Liver (tissue), 3 donors: ENCODE measurements at regions not wholly inside any gene's neighbourhood (a gene's known extent, or its start where the extent isn't known, plus 50 kb on each side); places are given as distances from the start of the nearest gene placed in this dataset.

Experiments used
- FOXA1 ChIP-seq: IDR thresholded peaks from 2 replicates; pipeline ENCODE4 v1.6.1; 2016; ENCODE audit warnings: antibody characterized with exemption
- GABPA ChIP-seq, 2 donors: IDR thresholded peaks in 1 of 2; conservative IDR thresholded peaks in 1 of 2; 2 replicates each; pipeline ENCODE4 v1.6.1; 2016; ENCODE audit warnings: antibody characterized with exemption in 2 of 2, mild to moderate bottlenecking in 1 of 2, moderate library complexity in 1 of 2
- RAD21 ChIP-seq, 2 donors: IDR thresholded peaks; 2 replicates each; pipeline ENCODE4 v1.6.1; 2016; ENCODE audit warnings: antibody characterized with exemption in 2 of 2, mild to moderate bottlenecking in 2 of 2
- SP1 ChIP-seq: IDR thresholded peaks from 2 replicates; pipeline ENCODE4 v1.6.1; 2018; ENCODE audit warnings: antibody characterized with exemption, mild to moderate bottlenecking
- YY1 ChIP-seq: IDR thresholded peaks from 2 replicates; pipeline ENCODE4 v1.6.1; 2016; ENCODE audit warnings: antibody characterized with exemption, mild to moderate bottlenecking
- TF ChIP-seq, protein P1 (sequence below): fragments of 150-350 bp; IDR thresholded peaks from 2 replicates; pipeline ENCODE4 v1.5.1; 2017; ENCODE audit warnings: improper control_type of control experiment, low read depth, low read length; ENCODE audit not compliant: missing input control
- TF ChIP-seq, protein P2 (sequence below): IDR thresholded peaks from 2 replicates; pipeline ENCODE4 v1.6.1; 2016; ENCODE audit warnings: antibody characterized with exemption
- TF ChIP-seq, protein P3 (sequence below): IDR thresholded peaks from 2 replicates; pipeline ENCODE4 v1.6.1; 2016; ENCODE audit warnings: antibody characterized with exemption
- TF ChIP-seq, protein P4 (sequence below): IDR thresholded peaks from 2 replicates; pipeline ENCODE4 v1.6.1; 2016; ENCODE audit warnings: antibody characterized with exemption, mild to moderate bottlenecking
- donor health status: healthy.
- donor health status: healthy.

DNA sequence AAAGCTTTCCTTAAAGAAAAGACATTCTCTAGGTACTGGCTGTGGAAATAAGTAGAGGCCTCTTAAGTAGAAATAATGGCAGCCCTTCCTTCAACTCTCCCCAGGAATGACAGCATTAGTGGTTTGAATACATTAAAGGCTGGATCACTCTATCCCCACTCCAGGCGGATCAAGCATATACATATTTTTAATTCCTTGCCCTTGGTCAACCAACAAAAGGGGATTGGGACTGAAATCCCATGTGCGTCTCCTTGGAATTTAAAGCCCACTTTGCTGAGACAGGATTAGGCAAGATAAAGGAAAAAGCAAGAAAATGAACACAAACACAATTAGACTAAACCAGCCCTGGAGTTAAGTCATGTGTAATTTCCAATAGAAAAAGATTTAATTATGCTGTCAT lies 391.3 kb downstream of the PPP1R2C start:
- TF ChIP-seq, protein P1, sequence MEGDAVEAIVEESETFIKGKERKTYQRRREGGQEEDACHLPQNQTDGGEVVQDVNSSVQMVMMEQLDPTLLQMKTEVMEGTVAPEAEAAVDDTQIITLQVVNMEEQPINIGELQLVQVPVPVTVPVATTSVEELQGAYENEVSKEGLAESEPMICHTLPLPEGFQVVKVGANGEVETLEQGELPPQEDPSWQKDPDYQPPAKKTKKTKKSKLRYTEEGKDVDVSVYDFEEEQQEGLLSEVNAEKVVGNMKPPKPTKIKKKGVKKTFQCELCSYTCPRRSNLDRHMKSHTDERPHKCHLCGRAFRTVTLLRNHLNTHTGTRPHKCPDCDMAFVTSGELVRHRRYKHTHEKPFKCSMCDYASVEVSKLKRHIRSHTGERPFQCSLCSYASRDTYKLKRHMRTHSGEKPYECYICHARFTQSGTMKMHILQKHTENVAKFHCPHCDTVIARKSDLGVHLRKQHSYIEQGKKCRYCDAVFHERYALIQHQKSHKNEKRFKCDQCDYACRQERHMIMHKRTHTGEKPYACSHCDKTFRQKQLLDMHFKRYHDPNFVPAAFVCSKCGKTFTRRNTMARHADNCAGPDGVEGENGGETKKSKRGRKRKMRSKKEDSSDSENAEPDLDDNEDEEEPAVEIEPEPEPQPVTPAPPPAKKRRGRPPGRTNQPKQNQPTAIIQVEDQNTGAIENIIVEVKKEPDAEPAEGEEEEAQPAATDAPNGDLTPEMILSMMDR, result no peak
- no peak for TF ChIP-seq FOXA1
- TF ChIP-seq, protein P2, sequence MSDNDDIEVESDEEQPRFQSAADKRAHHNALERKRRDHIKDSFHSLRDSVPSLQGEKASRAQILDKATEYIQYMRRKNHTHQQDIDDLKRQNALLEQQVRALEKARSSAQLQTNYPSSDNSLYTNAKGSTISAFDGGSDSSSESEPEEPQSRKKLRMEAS, result no peak
- TF ChIP-seq RAD21 (IDR thresholded peaks at IDR 0.05), result no peak
- TF ChIP-seq, protein P3, sequence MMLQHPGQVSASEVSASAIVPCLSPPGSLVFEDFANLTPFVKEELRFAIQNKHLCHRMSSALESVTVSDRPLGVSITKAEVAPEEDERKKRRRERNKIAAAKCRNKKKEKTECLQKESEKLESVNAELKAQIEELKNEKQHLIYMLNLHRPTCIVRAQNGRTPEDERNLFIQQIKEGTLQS, result no peak
- TF ChIP-seq YY1, result no peak
- TF ChIP-seq GABPA (IDR thresholded peaks at IDR 0.05 in 1 of 2, conservative IDR thresholded peaks at IDR 0.05 in 1 of 2), result no peak
- TF ChIP-seq, protein P4, sequence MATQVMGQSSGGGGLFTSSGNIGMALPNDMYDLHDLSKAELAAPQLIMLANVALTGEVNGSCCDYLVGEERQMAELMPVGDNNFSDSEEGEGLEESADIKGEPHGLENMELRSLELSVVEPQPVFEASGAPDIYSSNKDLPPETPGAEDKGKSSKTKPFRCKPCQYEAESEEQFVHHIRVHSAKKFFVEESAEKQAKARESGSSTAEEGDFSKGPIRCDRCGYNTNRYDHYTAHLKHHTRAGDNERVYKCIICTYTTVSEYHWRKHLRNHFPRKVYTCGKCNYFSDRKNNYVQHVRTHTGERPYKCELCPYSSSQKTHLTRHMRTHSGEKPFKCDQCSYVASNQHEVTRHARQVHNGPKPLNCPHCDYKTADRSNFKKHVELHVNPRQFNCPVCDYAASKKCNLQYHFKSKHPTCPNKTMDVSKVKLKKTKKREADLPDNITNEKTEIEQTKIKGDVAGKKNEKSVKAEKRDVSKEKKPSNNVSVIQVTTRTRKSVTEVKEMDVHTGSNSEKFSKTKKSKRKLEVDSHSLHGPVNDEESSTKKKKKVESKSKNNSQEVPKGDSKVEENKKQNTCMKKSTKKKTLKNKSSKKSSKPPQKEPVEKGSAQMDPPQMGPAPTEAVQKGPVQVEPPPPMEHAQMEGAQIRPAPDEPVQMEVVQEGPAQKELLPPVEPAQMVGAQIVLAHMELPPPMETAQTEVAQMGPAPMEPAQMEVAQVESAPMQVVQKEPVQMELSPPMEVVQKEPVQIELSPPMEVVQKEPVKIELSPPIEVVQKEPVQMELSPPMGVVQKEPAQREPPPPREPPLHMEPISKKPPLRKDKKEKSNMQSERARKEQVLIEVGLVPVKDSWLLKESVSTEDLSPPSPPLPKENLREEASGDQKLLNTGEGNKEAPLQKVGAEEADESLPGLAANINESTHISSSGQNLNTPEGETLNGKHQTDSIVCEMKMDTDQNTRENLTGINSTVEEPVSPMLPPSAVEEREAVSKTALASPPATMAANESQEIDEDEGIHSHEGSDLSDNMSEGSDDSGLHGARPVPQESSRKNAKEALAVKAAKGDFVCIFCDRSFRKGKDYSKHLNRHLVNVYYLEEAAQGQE, result no peak
- no peak for TF ChIP-seq SP1
